ENCODE measurements at regions not wholly inside any gene's neighbourhood (a gene's known extent, or its start where the extent isn't known, plus 50 kb on each side); places are given as distances from the start of the nearest gene placed in this dataset.

DNA sequence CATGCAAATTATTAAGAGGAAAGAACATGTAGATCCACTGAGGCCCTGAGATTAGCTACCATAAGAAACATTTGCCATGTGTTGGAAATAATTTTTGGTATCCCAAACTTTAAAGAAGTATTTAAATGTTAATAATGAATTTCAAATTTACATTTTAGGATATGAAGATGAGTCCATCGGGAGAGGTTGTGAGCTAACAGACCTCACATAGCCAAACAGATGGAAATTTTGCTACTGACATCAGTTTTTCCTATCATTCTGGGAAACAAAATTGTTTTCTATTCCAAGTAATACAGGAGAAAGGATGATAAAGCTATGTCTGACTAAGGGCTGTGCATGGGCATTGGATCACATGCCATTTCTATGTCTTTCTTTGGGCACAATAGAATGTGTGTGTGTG is 809.6 kb downstream of the TENT5A start:
- no peaks in the 10 kb centered on the region for H3K9me2 ChIP-seq (replicated peaks; ENCODE audit: control insufficient read depth, low read length)
- no peaks in the 10 kb centered on the region for H3K79me2 ChIP-seq (ENCODE audit: control insufficient read depth, low read length)
- no peaks in the 10 kb centered on the region for H3K27me3 ChIP-seq (ENCODE audit: control insufficient read depth, low read length)
- no peak overlapping the region for H3K4me3 ChIP-seq (ENCODE audit: low read length)
- H3K4me2 ChIP-seq (ENCODE audit: low read length) = no peak overlapping the region
- H3K27ac ChIP-seq (ENCODE audit: low read depth, low read length) = no peak overlapping the region
- no peaks in the 10 kb centered on the region for H3K9me3 ChIP-seq (ENCODE audit: control insufficient read depth, insufficient read depth, low read length)
- no peak for TF ChIP-seq EZH2phosphoT487 (IDR thresholded peaks at IDR 0.05; ENCODE audit: borderline replicate concordance, low read length)
- TF ChIP-seq, protein P1, sequence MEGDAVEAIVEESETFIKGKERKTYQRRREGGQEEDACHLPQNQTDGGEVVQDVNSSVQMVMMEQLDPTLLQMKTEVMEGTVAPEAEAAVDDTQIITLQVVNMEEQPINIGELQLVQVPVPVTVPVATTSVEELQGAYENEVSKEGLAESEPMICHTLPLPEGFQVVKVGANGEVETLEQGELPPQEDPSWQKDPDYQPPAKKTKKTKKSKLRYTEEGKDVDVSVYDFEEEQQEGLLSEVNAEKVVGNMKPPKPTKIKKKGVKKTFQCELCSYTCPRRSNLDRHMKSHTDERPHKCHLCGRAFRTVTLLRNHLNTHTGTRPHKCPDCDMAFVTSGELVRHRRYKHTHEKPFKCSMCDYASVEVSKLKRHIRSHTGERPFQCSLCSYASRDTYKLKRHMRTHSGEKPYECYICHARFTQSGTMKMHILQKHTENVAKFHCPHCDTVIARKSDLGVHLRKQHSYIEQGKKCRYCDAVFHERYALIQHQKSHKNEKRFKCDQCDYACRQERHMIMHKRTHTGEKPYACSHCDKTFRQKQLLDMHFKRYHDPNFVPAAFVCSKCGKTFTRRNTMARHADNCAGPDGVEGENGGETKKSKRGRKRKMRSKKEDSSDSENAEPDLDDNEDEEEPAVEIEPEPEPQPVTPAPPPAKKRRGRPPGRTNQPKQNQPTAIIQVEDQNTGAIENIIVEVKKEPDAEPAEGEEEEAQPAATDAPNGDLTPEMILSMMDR (IDR thresholded peaks at IDR 0.05; ENCODE audit: low read depth, low read length, poor library complexity, severe bottlenecking) = no peak
- H3K4me1 ChIP-seq (ENCODE audit: control insufficient read depth, low read length) = no peaks in the 10 kb centered on the region
- no peaks in the 10 kb centered on the region for H3F3A ChIP-seq (ENCODE audit: control insufficient read depth, insufficient read depth)
- H3K36me3 ChIP-seq (ENCODE audit: control insufficient read depth, low read length) = no peaks in the 10 kb centered on the region
- H4K20me1 ChIP-seq (ENCODE audit: control insufficient read depth, insufficient read depth, low read depth, low read length) = no peaks in the 10 kb centered on the region

DNA sequence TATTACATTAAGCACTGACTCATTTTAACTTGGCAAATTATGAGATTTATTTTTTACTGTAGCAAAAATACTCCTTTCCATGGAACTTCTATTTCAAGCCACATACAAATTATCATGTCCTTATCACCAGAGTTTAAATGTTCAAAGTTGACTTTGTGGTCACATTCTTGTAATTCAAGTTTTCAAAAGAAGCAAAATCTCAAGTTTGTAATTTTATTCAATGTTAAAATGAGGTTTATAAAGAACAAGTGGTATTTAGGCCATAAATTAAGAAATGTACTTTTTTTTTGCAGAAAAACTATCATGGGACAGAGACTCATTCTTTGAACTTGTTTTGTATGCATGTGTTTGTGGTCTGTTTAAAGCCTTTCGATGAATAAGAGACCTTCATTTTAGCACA is 811.5 kb downstream of the TENT5A start:
- no peaks in the 10 kb centered on the region for H3K9me2 ChIP-seq (replicated peaks; ENCODE audit: control insufficient read depth, low read length)
- TF ChIP-seq, protein P1 (IDR thresholded peaks at IDR 0.05; ENCODE audit: low read depth, low read length, poor library complexity, severe bottlenecking) = no peak
- TF ChIP-seq EZH2phosphoT487 (IDR thresholded peaks at IDR 0.05; ENCODE audit: borderline replicate concordance, low read length) = no peak
- H3K4me3 ChIP-seq (ENCODE audit: low read length) = no peak overlapping the region
- H3K27ac ChIP-seq (ENCODE audit: low read depth, low read length) = no peak overlapping the region
- H3K9me3 ChIP-seq (ENCODE audit: control insufficient read depth, insufficient read depth, low read length) = peaks cover 5% of the 10 kb centered on the region; the same call in 1 of the 2 replicates
- H3K27me3 ChIP-seq (ENCODE audit: control insufficient read depth, low read length) = no peaks in the 10 kb centered on the region
- no peaks in the 10 kb centered on the region for H3K79me2 ChIP-seq (ENCODE audit: control insufficient read depth, low read length)
- H3F3A ChIP-seq (ENCODE audit: control insufficient read depth, insufficient read depth) = no peaks in the 10 kb centered on the region
- H3K36me3 ChIP-seq (ENCODE audit: control insufficient read depth, low read length) = no peaks in the 10 kb centered on the region
- no peak overlapping the region for H3K4me2 ChIP-seq (ENCODE audit: low read length)
- no peaks in the 10 kb centered on the region for H3K4me1 ChIP-seq (ENCODE audit: control insufficient read depth, low read length)
- no peaks in the 10 kb centered on the region for H4K20me1 ChIP-seq (ENCODE audit: control insufficient read depth, insufficient read depth, low read depth, low read length)

DNA sequence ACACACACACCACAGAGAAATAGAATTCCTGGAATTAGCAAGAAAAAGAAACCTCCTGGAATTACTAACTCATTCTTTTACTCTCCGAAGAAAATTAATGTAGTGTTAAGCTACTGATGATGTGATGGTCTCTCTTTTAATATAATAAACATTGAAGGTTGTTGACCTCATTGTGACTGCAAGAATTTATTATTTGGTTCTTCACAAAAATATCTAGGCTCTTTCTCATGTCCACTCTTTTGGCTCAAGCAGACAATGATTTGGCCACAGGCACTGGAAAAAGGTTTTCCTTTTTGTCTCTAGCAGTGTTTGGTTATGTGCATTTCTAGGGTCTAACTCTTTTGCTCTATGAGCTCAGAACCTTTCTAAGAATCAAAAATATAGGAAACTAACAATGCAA is 811.9 kb downstream of the TENT5A start:
- Histone ChIP-seq H3K4me3 (ENCODE audit: low read length) (no peak overlapping the region), H3K9me3 (ENCODE audit: control insufficient read depth, insufficient read depth, low read length) (peaks cover 5% of the 10 kb centered on the region; the same call in 1 of the 2 replicates), H3K79me2 (ENCODE audit: control insufficient read depth, low read length) (no peaks in the 10 kb centered on the region), H3K27ac (ENCODE audit: low read depth, low read length) (no peak overlapping the region), H3K4me1 (ENCODE audit: control insufficient read depth, low read length) (no peaks in the 10 kb centered on the region), H3F3A (ENCODE audit: control insufficient read depth, insufficient read depth) (no peaks in the 10 kb centered on the region), H3K36me3 (ENCODE audit: control insufficient read depth, low read length) (no peaks in the 10 kb centered on the region), H4K20me1 (ENCODE audit: control insufficient read depth, insufficient read depth, low read depth, low read length) (no peaks in the 10 kb centered on the region), H3K27me3 (ENCODE audit: control insufficient read depth, low read length) (no peaks in the 10 kb centered on the region), H3K4me2 (ENCODE audit: low read length) (no peak overlapping the region), H3K9me2 (replicated peaks; ENCODE audit: control insufficient read depth, low read length) (no peaks in the 10 kb centered on the region)
- no peak for TF ChIP-seq EZH2phosphoT487 (IDR thresholded peaks at IDR 0.05; ENCODE audit: borderline replicate concordance, low read length)
- TF ChIP-seq, protein P1 (IDR thresholded peaks at IDR 0.05; ENCODE audit: low read depth, low read length, poor library complexity, severe bottlenecking) = no peak

All from DOHH2 (cell line).